ENCODE measurements at regions not wholly inside any gene's neighbourhood (a gene's known extent, or its start where the extent isn't known, plus 50 kb on each side); places are given as distances from the start of the nearest gene placed in this dataset.

DNA sequence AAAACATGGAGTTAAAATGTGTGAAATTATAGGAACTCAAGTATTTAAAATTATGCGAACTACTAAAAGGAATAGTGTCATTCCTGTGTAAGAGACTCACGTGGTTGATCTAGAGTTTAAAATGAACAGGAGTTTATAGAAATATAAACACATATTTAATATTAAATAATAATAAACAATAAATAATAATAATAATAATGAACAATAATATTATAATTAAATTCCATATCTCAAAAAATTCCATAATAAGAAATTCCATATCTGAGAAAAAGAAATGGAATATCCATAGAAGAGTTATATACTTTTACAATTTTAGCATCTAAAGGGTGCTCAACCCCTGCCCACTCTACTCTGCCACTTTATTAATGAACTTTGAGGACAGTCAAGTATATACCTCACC is 429.6 kb downstream of the TNS3 start:
- intact Hi-C loops (cut with micrococcal nuclease; ENCODE audit: unreplicated experiment), result loop anchor here (5.0 to 10.0 kb wide), 2 partner anchors 430 to 522 kb away; partner anchors contain the start of gene TNS3
- BruUV-seq (replicated peaks), result no TSS peak

DNA sequence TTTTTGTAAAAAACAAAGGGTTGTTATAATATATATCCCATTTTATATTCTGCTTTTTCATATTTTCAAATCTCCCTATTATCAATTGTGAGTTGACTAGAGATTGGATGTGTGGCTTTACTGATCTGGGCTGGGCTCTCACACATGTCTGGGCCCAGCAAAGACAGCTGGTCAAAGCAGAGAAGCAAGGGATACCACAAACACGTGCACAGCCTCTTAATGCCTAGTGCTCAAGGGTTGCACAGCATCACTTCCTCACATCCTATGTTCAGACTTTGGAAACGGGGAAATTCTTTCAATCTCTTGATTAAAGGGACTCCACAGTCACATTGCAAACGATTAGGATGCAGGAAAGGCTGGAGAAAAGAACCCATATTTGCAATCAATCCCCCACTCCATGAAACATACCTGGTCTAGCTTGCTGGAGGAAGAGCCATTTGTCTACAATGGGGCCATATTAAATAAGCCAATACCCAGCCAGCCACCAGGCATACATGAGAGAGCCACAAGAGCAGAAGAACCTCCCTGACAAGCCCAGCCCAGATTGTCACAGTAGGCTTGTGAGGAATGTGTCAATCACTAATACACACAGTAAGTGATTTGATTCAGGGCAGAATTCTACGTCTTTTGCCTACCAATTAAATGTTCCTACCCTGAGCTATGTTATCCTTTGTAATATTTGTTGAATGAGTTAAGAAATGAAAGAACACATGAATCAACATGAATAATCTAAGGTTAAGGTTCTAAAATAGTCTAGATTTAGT is 431.2 kb downstream of the TNS3 start:
- TF ChIP-seq, protein P1, sequence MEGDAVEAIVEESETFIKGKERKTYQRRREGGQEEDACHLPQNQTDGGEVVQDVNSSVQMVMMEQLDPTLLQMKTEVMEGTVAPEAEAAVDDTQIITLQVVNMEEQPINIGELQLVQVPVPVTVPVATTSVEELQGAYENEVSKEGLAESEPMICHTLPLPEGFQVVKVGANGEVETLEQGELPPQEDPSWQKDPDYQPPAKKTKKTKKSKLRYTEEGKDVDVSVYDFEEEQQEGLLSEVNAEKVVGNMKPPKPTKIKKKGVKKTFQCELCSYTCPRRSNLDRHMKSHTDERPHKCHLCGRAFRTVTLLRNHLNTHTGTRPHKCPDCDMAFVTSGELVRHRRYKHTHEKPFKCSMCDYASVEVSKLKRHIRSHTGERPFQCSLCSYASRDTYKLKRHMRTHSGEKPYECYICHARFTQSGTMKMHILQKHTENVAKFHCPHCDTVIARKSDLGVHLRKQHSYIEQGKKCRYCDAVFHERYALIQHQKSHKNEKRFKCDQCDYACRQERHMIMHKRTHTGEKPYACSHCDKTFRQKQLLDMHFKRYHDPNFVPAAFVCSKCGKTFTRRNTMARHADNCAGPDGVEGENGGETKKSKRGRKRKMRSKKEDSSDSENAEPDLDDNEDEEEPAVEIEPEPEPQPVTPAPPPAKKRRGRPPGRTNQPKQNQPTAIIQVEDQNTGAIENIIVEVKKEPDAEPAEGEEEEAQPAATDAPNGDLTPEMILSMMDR (conservative IDR thresholded peaks at IDR 0.05; ENCODE audit: low read length), result no peak
- TF ChIP-seq EZH2phosphoT487 (IDR thresholded peaks at IDR 0.05; ENCODE audit: borderline replicate concordance, low read depth, low read length), result no peak
- no TSS peak for BruUV-seq (replicated peaks)
- Histone ChIP-seq H3K27ac (ENCODE audit: low read depth, low read length, poor library complexity, severe bottlenecking) (peak overlapping the region; percentile 98), H4K20me1 (ENCODE audit: insufficient read depth, low read length) (no peaks in the 10 kb centered on the region), H3K36me3 (ENCODE audit: insufficient read depth, low read length) (peaks cover 32% of the 10 kb centered on the region), H3K4me3 (ENCODE audit: low read depth, low read length, poor library complexity, severe bottlenecking) (peak overlapping the region; percentile 40), H3K4me1 (ENCODE audit: insufficient read depth, low read length, poor library complexity, severe bottlenecking) (peaks cover 98% of the 10 kb centered on the region), H3K4me2 (ENCODE audit: low read length) (peak overlapping the region; percentile 73), H3K9me3 (ENCODE audit: low read length) (no peaks in the 10 kb centered on the region; the same call in 1 of the 2 replicates), H2AFZ (ENCODE audit: low read length) (peak overlapping the region; percentile 29; the same call in 1 of the 2 replicates), H3K79me2 (ENCODE audit: insufficient read depth, low read depth, low read length) (peaks cover 65% of the 10 kb centered on the region; the same call in 1 of the 2 replicates), H3K9me2 (ENCODE audit: insufficient read depth, low read length) (no peaks in the 10 kb centered on the region)
- peak; percentile 84 for DNase-seq (ENCODE audit: low spot score)
- ChIA-PET POLR2A (interaction anchor here (0.8 to 2.5 kb wide), 11 partner anchors 9 to 39 kb away, joined by 3 to 9 read pairs (median 4); no protein-coding TSS in a partner anchor), CTCF (ENCODE audit: unreplicated experiment) (interaction anchor here (0.8 kb wide), 1 partner anchor 10 kb away, joined by 3 read pairs; no protein-coding TSS in a partner anchor)
- intact Hi-C loops (cut with micrococcal nuclease; ENCODE audit: unreplicated experiment), result loop anchor here (5.0 to 10.0 kb wide), 2 partner anchors 432 to 524 kb away; partner anchors contain the start of gene TNS3

More for the DNA sequence above, 429.6 kb downstream of the TNS3 start:
- Histone ChIP-seq H3K9me3 (ENCODE audit: low read length) (no peaks in the 10 kb centered on the region; the same call in 1 of the 2 replicates), H3K4me2 (ENCODE audit: low read length) (peak overlapping the region; percentile 73), H3K36me3 (ENCODE audit: insufficient read depth, low read length) (peaks cover 16% of the 10 kb centered on the region), H4K20me1 (ENCODE audit: insufficient read depth, low read length) (no peaks in the 10 kb centered on the region), H3K9me2 (ENCODE audit: insufficient read depth, low read length) (no peaks in the 10 kb centered on the region), H3K4me3 (ENCODE audit: low read depth, low read length, poor library complexity, severe bottlenecking) (peak overlapping the region; percentile 63), H3K79me2 (ENCODE audit: insufficient read depth, low read depth, low read length) (peaks cover 72% of the 10 kb centered on the region; the same call in 1 of the 2 replicates), H2AFZ (ENCODE audit: low read length) (peak overlapping the region; percentile 42; the same call in 1 of the 2 replicates), H3K4me1 (ENCODE audit: insufficient read depth, low read length, poor library complexity, severe bottlenecking) (peaks cover 97% of the 10 kb centered on the region), H3K27ac (ENCODE audit: low read depth, low read length, poor library complexity, severe bottlenecking) (peak overlapping the region; percentile 98)
- POLR2A ChIA-PET, result interaction anchor here (0.6 to 3.4 kb wide), 10 partner anchors 8 to 77 kb away, joined by 3 to 22 read pairs (median 6); no protein-coding TSS in a partner anchor
- CTCF ChIA-PET (ENCODE audit: unreplicated experiment), result interaction anchor here (2.4 kb wide), 1 partner anchor 34 kb away, joined by 5 read pairs; no protein-coding TSS in a partner anchor
- DNase-seq (ENCODE audit: low spot score), result no peak
- TF ChIP-seq EZH2phosphoT487 (IDR thresholded peaks at IDR 0.05; ENCODE audit: borderline replicate concordance, low read depth, low read length), result no peak
- TF ChIP-seq, protein P1 (conservative IDR thresholded peaks at IDR 0.05; ENCODE audit: low read length), result no peak
